GM20000 (cell line): ENCODE measurements at regions not wholly inside any gene's neighbourhood (a gene's known extent, or its start where the extent isn't known, plus 50 kb on each side); places are given as distances from the start of the nearest gene placed in this dataset.

Experiments used
- DNase-seq: peaks from one replicate; pipeline ENCODE4 v3.0.0; 2012; ENCODE audit warnings: low spot score
- TF ChIP-seq, protein P1 (sequence below): IDR thresholded peaks from 2 replicates; pipeline ENCODE4 v1.5.1; 2012; ENCODE audit warnings: mild to moderate bottlenecking, control low read depth; ENCODE audit errors: extremely low read depth, missing control alignments

DNA sequence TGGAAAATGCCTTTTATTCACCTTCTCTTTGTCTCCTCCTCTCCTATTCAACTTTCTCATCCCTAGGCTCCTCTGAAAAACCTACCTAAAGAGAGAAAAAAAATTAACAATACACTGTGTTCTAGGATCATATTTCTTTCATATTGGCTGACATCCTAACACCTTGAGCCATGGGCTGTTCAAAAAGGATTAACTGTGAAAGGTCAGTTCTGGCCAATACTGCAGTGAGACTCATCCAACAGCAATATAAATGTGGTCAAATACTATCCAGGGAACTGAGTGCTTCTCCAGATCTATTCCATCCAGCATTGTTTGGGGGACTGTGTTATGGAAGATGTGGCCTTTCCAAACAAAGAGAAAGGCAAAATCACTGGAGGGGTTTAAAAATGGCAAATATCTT is 131.1 kb upstream of the MOCS2 start:
- DNase-seq: no peak
- TF ChIP-seq, protein P1, sequence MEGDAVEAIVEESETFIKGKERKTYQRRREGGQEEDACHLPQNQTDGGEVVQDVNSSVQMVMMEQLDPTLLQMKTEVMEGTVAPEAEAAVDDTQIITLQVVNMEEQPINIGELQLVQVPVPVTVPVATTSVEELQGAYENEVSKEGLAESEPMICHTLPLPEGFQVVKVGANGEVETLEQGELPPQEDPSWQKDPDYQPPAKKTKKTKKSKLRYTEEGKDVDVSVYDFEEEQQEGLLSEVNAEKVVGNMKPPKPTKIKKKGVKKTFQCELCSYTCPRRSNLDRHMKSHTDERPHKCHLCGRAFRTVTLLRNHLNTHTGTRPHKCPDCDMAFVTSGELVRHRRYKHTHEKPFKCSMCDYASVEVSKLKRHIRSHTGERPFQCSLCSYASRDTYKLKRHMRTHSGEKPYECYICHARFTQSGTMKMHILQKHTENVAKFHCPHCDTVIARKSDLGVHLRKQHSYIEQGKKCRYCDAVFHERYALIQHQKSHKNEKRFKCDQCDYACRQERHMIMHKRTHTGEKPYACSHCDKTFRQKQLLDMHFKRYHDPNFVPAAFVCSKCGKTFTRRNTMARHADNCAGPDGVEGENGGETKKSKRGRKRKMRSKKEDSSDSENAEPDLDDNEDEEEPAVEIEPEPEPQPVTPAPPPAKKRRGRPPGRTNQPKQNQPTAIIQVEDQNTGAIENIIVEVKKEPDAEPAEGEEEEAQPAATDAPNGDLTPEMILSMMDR: no peak

DNA sequence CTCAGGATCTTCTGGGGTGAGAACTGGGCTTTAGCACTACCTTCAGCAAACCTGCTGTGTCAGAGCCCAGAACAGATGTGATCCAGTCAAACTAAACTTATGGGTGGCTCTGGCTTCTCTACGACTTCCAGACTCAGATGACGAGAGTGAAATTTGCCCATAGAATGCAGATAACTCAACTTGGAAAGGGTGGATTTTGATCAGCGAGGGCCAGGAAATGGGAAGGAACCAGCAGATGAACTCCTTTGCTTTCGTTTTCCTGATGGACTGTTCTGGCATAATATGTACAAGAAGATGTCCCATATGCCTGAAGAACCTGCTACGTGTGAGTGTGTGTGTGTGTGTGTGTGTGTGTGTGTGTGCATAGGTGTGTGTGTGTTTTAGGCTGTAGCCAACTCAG is 132.0 kb upstream of the MOCS2 start:
- TF ChIP-seq, protein P1: no peak
- no peak for DNase-seq

DNA sequence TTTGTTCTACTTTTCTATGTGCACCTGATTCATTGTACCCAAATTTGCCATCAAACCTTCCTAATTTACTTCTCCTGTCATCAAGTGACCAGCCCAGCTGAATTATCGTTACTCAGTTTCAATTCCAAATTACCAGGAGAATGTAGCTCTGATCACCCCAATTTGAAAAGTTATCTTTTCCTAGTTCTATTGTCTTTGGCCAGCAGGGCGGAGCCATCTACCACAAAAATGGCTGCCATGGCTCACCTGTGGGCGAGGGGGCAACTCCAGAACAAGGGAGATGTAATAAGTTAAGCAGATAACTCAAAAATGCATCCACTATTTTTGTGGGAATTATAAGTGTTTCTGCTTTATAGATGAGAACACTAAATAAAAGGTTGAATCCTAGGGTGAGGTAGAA is 133.8 kb upstream of the MOCS2 start:
- TF ChIP-seq, protein P1: no peak
- DNase-seq: no peak

DNA sequence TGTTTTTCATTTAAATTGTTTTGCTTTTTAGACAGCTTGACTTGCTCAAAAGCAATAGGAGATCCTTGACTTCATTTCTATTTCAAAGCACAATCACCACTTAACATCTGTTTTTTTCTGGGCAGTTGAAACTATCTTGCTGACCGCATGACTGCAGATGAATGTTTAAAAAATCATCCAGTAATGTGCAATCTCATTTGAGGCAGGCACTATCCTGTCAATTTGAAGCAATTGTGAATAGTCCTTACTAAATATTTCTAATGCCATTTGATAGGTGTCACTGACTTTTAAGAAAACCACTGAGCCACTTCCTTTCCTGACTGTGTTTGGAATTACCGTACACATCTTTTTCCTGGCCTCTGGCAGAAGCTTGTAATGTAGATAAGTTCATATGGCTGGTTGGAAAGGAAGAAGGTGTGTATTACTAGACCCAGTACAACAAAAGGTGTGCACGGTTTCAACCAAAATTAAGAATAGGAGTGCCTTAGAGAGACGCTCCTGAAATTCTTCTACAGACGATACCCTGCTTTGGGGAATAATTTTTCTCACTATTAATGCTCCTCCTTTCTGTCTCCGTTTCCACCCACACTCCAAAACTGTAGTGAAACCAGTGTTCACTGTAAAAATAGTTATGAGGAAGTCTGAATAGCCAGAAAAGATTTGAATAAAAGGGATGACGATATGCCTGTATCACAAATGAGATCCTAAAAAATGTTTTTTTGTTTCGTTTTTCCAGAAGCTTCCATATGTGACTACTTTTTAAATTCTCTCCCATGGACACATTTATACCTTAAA is 136.7 kb upstream of the MOCS2 start:
- no peak for DNase-seq

DNA sequence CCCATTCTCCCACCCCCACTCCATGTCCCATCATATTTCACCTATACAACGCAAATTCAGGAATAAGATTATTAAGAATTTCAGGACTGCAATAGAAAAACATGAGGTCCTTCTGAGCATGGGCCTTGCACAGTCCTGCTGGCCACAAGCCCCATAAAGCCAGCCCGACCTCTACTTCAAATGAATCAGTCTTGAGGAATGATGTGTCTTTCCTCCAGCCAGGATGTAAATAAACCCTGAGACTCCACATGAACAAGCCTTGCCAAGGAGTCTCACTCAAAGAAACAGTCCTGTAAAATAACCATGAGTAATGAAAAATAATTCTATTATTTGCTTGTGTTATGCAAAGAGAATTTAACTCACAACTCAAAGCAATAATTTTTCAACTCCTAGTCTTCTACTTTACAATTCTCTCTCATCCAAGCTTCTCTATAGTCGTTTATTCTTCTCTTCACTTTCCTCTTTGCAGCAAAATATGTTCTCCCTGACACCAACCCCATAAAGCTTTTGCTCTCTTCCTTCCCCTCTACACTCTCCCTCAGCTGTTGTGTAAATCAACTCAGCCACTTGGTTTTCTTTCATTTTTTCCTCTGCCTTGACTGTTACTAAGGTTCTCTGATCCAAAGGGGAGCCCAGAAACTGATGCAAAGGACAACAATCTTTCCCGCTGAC is 140.1 kb upstream of the MOCS2 start:
- no peak for DNase-seq
- TF ChIP-seq, protein P1: no peak

More for the DNA sequence above, 136.7 kb upstream of the MOCS2 start:
- TF ChIP-seq, protein P1: no peak

DNA sequence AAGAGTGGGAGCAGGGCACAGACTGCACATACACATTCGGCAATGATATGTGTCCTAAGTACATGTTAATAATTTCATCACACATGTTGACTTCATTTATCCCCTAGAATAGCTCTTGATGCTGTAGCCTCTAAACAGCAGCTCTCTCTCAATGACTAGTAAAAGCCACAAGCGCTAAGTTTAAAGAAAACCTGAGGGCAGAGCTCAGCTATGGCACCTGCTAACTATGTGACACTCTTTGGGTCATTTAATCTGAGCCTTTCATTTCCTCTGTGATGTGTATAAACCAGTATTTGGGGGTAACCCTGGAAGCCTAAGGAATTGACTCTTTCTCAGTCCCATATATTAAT is 140.6 kb upstream of the MOCS2 start:
- TF ChIP-seq, protein P1: no peak
- no peak for DNase-seq

DNA sequence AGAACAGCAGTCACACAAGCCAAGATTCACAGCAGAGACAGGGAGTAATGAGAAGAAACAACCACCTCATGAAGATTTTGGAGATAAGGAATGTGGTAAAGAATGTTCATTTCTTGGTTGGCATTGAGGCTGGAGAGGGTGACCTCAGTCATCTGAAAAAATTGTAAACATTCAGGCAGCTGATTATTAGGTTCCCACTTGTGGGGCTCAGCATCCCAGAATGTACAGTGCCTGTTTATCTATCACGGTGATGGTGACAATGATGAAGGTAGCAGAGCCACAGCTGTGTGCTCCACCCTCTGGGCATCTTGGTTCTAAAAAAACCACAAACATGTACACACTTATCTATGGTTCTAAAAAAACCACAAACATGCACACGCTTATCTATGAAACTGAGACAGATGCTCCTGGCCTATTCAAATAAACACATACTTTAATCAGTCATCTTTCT is 143.9 kb upstream of the MOCS2 start:
- TF ChIP-seq, protein P1: no peak
- no peak for DNase-seq
